Dedifferentiated amniotic fluid mesenchymal stem cell (primary cell): ENCODE measurements at regions not wholly inside any gene's neighbourhood (a gene's known extent, or its start where the extent isn't known, plus 50 kb on each side); places are given as distances from the start of the nearest gene placed in this dataset.

Experiments
- DNase-seq: peaks from one replicate; pipeline ENCODE4 v3.0.0-alpha.2; 2016; ENCODE audit errors: extremely low spot score

DNA sequence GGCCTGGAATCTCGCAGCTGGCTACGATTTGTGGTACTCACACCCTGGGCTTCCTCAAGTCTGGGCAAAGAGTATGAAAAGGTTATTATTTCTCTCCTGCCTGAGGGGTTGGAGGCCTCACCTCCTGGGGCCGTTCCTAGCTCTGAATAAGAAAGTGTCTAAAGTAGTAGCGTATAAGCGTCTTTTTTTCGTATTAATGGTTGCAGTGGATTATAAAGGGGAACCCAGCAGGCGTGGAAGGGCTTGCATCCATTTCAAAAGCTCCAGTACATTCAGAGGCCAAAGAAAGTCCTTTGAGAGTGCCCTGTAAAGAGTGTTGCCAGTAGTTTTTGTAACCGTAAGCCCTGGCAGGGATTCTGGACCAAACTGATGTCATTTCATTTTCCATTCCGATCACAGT, 72.2 kb upstream of the MPHOSPH6 start:
- DNase-seq: no peak

DNA sequence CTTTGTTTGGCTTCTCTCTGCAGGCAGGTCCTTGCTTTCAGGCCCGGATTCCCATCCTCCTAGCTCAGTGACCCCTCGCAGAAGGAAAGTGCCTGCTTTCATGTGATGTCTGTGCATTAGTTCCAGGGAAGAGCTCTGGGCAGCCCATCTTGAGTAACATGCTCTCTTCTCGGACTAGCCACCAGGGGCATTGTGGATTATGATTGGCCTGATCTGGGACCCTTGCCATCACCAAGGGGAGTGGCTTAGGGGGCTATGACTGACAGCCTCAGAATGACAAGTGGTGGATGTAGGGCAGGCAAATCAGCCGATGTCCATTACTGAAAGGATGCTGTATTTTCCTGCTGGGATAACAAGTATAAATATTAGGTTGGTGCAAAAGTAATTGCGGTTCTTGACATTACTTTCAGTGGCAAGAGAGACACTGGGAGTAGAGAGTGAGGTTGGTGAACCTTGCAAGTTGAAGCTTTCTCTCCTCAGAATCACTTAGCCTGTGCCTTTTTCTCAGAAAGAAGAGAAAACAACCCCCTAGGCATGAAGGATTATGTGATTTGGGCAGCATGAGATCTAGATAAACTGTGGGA, 71.5 kb upstream of the MPHOSPH6 start:
- DNase-seq: no peak

DNA sequence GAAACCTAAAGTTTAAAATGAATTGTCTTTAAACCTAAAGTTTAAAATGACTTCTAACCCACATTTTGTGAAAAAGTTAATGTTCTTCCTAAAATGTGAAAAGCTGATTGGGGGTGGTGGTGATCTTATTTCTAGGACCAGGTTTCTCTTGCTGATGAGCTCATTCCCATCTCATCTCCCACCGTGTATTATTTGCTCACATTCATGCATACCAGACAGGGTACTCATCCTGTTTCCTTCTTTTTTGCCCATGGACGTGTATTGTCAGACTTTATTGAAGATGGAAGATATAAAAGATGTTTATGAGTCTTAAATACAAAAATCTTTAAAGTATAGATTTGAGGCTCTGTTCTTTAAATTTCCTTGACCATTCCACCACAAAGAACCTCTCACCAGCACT, 70.1 kb upstream of the MPHOSPH6 start:
- no peak for DNase-seq

DNA sequence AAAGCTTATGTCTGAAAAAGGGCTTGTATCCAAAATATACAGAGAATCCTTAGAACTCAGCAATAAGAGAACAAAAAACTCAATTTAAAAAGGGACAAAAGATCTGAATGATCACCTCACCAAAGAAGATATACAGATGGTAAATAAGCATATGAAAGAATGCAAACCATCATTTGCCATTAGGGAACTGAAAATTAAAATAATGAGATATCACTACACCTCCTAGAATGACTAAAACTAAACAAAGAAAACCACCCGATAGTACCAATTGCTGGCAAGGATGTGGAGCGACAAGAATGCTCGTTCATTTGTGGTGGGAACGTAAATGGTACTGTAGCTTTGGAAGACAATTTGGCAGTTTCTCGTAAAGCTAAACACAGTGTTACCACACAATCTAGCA, 66.9 kb upstream of the MPHOSPH6 start:
- DNase-seq: no peak

DNA sequence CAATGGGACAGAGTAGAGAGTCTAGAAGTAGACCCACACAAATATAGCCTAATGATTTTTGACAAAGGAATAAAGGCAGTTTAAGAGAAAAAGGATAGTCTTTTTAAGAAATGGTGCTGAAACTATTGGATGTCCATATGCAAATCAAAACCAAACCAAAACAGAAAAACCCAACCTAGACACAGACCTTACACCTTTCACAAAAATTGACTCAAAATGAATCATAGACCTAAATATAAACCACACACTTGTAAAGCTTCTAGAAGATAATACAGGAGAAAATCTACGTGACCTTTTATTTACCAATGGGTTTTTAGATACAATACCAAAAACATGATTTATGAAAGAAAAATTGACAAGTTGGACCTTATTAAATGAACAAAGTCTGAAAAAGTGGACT, 66.4 kb upstream of the MPHOSPH6 start:
- DNase-seq: no peak

DNA sequence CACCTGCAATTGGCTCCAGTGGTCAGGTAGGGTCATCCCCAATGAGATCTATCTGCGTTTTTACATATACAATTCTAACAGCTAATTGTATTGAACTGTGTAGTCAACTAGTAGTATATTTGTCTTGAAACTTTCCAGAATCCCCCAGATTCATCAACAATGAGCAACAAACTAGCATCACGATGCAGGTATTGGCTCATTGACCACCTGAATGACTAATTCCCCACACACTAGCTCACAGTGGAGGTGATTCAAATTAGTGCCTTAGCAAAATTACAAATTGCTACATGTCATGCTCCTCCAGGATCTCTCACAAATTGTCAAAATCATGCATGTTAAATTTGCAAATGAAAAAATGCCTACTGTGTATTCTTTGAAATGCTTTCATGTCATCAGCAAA, 62.8 kb upstream of the MPHOSPH6 start:
- DNase-seq: no peak

DNA sequence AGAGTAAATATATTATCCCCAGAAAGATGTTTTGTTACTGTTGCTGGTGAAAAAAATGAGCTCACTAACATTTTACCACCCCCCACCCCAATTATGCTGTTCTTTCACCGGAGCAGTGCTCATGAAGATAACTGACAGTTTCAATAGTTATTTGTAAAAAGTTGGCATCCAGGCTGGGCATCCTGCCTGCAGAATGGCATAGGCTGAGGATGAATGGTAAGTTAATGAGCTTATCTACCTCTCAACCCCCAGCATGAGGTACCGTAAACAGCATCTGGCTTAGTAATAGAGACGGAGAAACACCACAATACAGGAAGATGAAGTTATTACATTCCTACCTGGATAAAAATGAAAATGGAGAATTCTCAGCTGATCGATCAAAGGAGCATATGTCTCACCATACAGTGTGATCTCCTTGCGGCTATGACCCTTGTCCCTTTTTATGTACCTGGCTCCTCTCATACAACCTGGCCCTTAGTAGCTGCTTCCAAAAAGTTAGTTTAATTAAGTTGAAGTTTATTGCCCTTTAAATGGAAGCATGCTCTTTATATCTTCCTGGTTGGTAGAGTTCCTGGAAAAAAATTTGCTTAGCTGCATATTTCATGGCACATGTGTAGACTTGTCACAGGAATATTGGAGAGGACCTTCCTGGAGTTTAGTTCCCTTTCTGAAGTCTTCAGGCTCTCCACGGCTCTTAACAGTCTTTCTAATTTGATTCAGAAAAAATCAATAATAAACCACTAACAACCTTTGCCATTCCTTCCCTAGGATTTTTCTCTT, 61.2 kb upstream of the MPHOSPH6 start:
- no peak for DNase-seq

DNA sequence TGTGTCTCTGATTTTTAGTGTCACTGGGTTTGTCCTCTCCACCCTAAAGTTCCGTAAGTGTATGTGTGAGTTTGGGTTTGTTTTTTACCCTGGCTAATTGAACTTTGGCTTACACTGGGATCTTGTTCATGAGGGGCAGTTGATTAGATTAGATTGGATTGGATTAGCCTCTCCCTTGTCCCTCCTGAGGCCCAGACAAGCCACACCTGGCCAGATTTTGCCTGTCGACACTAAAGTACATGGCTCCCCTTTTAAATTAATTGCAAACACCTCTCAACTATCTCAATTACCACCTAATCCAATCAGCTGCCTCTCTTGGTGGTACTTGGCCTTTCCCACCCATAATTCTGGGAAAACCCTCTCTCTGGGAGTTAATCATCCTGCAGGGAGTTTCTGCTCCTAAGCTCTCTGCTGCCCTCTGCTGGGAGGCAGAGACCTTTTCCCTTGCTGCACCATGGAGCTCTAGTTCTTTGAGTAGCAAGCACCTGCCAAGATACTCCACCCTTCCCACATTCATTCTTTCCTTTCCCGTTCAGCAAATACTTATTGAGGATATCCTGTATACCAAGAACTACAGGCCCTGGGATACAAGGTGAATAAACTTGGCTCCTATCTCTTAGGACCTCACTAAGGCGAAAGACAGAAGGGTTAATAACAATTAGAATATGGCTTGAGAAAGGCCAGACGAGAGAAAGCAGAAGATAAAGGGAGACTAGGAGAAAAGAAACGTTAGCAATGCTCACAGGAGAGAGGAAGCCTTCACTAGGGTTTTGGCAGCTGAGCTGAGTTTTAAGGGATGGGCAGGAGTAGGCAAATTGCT, 60.0 kb upstream of the MPHOSPH6 start:
- peak; percentile 80 for DNase-seq

DNA sequence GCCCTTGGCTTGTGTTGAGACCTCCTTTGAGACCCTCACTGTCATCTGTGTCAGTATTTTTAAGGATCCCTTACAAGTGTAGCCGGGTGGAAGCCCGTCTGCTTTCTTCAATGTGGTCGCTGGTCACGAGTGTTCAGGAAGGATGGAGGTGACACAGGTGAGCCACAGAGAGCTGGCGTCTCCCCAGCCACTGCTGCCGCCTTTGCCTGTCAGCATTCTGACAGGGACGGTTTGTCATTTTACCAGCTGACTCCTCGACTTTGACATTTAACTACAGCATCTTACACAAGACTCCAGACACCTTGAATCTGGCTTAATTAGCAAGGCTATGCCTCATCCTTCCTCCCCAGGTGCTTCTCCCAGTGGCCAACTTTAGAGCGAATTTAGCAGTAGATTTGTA, 56.3 kb upstream of the MPHOSPH6 start:
- DNase-seq: no peak

DNA sequence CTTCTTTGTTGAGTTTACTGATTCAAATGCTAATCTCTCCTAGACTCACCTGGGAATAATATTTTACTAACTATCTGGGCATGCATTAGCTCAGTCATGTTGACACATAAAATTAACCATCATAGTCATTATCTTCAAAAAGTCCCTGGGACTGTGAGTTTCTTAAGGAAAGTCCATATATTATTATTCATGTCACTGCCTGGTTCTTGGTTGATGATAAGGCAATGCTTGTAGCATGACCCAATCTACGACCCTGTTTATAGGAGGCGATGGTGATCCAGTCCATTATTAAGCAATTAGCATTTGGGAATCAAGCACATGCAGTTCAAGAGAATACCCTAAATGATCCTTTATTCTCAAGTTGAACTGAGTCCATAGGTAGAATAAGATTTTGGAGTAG, 54.8 kb upstream of the MPHOSPH6 start:
- DNase-seq: no peak

DNA sequence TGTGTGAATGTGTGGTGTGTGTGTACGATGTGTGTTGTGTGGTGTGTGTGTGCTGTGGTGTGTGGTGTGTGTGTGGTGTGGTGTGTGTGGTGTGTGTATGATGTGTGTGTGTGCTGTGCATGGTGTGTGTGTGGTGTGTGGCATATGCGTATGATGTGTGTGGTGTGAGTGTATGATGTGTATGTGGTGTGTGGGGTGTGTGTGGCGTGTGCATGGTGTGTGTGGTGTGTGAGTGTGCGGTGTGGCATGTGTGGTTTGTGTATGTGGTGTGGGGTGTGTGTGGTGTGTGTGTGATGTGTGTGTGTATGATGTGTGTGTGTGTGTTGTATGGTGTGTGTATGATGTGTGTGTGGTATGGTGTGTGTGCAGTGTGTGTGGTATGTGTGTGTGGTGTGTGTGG, 50.5 kb upstream of the MPHOSPH6 start:
- DNase-seq: no peak
